Hepatocyte (in vitro differentiated cells): ENCODE measurements at regions not wholly inside any gene's neighbourhood (a gene's known extent, or its start where the extent isn't known, plus 50 kb on each side); places are given as distances from the start of the nearest gene placed in this dataset.
A peak's percentile ranks its signal among the peaks of the same experiment; 100 is the strongest.

Experiments
- DNase-seq: peaks from one replicate; pipeline ENCODE4 v3.0.0-alpha.2; 2016; ENCODE audit warnings: low spot score
- H2AFZ ChIP-seq: fragments of 200-600 bp; sonication (generic); 2 replicates; pipeline ENCODE4 v1.6.0; 2016; ENCODE audit warnings: antibody characterized with exemption, mild to moderate bottlenecking
- H3K27ac ChIP-seq: fragments of 200-600 bp; sonication (generic); 2 replicates; pipeline ENCODE4 v1.5.1; 2016; ENCODE audit warnings: mild to moderate bottlenecking
- H3K27me3 ChIP-seq: fragments of 200-600 bp; sonication (generic); 2 replicates; pipeline ENCODE4 v1.6.1; 2016
- H3K36me3 ChIP-seq: fragments of 200-600 bp; sonication (generic); replicated peaks from 2 replicates; pipeline ENCODE4 v1.5.1; 2016; ENCODE audit warnings: low read depth; ENCODE audit not compliant: insufficient read depth
- H3K4me1 ChIP-seq: fragments of 200-600 bp; sonication (generic); 2 replicates; pipeline ENCODE4 v1.5.1; 2016; ENCODE audit warnings: mild to moderate bottlenecking, moderate library complexity; ENCODE audit not compliant: insufficient read depth
- H3K4me2 ChIP-seq: fragments of 200-600 bp; sonication (generic); 2 replicates; pipeline ENCODE4 v1.6.0; 2016
- H3K4me3 ChIP-seq: fragments of 200-600 bp; sonication (generic); 2 replicates; pipeline ENCODE4 v1.5.1; 2016; ENCODE audit warnings: mild to moderate bottlenecking
- H3K79me2 ChIP-seq: fragments of 200-600 bp; sonication (generic); 2 replicates; pipeline ENCODE4 v1.6.0; 2017; ENCODE audit warnings: mild to moderate bottlenecking
- H3K9me2 ChIP-seq: fragments of 200-600 bp; sonication (generic); replicated peaks from 2 replicates; pipeline ENCODE4 v1.6.0; 2017; ENCODE audit warnings: mild to moderate bottlenecking; ENCODE audit not compliant: insufficient read depth
- H3K9me3 ChIP-seq: fragments of 200-600 bp; sonication (generic); 2 replicates; pipeline ENCODE4 v1.5.1; 2016; ENCODE audit warnings: low read depth, mild to moderate bottlenecking
- H4K20me1 ChIP-seq: fragments of 200-600 bp; sonication (generic); 2 replicates; pipeline ENCODE4 v1.6.0; 2016; ENCODE audit warnings: mild to moderate bottlenecking; ENCODE audit not compliant: insufficient read depth, poor library complexity, severe bottlenecking
- EZH2 ChIP-seq: fragments of 200-600 bp; sonication (generic); IDR thresholded peaks from 2 replicates; pipeline ENCODE4 v1.6.1; 2016; ENCODE audit warnings: antibody characterized with exemption, mild to moderate bottlenecking, borderline replicate concordance
- EZH2phosphoT487 ChIP-seq: fragments of 200-600 bp; sonication (generic); IDR thresholded peaks from one replicate; pipeline ENCODE4 v1.6.1; 2018; ENCODE audit warnings: antibody characterized with exemption, mild to moderate bottlenecking, low read depth, moderate library complexity; ENCODE audit not compliant: unreplicated experiment, severe bottlenecking
- WGBS: methylation state at CpG from one replicate; pipeline ENCODE4 v1.1.6; 2016; ENCODE audit warnings: low lambda C conversion rate; ENCODE audit errors: missing lambda C conversion rate; 5-methylcytosine and 5-hydroxymethylcytosine counted together
- TF ChIP-seq, protein P1 (sequence below): fragments of 200-600 bp; sonication (generic); IDR thresholded peaks from 2 replicates; pipeline ENCODE4 v1.5.1; 2016; ENCODE audit warnings: antibody characterized with exemption, mild to moderate bottlenecking; ENCODE audit not compliant: poor library complexity

DNA sequence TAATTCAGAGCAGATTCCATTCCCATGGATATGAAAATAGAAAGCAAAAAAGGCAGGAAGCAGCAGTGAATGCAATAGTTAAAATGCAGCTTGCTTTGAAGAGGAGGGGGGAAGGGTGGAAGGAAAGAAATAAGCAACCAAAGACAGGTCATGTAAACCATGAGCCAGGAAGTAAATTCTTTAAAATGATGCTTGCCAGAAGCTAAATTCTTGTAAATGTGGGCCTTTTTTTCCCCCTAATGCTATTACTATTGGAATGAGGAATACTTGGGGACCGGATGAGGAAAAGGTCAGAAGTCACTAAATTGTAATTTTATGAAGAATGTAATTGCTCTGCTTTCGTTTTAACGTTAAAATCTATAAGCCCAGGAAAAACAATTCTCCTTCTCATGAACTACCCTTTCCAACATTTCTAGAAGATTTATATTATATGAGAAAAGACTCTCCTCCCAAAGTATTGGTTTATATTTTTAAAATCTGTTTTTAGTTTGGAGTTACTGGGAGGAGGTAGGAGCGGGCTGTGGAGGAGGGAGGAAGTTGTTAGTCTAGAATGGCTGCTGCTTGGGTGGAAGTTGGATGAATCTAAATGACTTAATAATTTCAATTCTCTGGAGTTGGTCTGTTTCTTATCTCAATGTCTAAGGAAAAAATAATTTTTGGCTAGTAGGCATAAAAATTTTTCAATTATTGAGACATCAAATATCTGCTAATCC, 77.6 kb upstream of the PCDH18 start:
- Histone ChIP-seq H3K36me3 (no peaks in the 10 kb centered on the region), H3K79me2 (no peaks in the 10 kb centered on the region), H3K27ac (peak overlapping the region; percentile 72), H3K9me2 (no peaks in the 10 kb centered on the region), H3K9me3 (no peaks in the 10 kb centered on the region), H3K27me3 (no peaks in the 10 kb centered on the region), H3K4me1 (no peaks in the 10 kb centered on the region), H3K4me2 (peak overlapping the region; percentile 50), H2AFZ (no peak overlapping the region), H3K4me3 (no peak overlapping the region), H4K20me1 (no peaks in the 10 kb centered on the region)
- TF ChIP-seq EZH2 (no peak), EZH2phosphoT487 (no peak)
- TF ChIP-seq, protein P1, sequence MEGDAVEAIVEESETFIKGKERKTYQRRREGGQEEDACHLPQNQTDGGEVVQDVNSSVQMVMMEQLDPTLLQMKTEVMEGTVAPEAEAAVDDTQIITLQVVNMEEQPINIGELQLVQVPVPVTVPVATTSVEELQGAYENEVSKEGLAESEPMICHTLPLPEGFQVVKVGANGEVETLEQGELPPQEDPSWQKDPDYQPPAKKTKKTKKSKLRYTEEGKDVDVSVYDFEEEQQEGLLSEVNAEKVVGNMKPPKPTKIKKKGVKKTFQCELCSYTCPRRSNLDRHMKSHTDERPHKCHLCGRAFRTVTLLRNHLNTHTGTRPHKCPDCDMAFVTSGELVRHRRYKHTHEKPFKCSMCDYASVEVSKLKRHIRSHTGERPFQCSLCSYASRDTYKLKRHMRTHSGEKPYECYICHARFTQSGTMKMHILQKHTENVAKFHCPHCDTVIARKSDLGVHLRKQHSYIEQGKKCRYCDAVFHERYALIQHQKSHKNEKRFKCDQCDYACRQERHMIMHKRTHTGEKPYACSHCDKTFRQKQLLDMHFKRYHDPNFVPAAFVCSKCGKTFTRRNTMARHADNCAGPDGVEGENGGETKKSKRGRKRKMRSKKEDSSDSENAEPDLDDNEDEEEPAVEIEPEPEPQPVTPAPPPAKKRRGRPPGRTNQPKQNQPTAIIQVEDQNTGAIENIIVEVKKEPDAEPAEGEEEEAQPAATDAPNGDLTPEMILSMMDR, result no peak
- DNase-seq, result peak; percentile 46
- 43% methylated on average over 4 of the region's 4 CpGs for WGBS

DNA sequence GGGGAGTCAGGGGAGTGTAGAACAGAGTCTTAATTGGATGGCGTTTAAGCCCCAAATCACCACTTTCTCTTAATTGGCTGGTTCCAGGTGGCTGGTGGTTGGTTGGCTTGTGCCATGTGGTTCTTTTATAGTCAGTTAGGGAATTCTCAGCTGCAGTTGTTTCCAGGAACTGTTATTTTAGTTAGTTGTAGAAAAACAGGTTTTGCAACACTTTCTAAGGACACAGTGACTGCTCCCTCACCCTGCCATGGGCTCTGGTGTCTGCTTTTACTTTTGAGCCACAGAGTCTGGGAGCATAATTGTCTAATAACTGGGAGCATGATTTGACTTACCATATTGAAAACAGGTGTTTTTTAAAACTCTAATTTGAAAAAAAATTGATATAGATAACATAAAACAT, 75.8 kb upstream of the PCDH18 start:
- Histone ChIP-seq H2AFZ (no peak overlapping the region), H3K27ac (no peak overlapping the region), H3K9me2 (no peaks in the 10 kb centered on the region), H3K27me3 (no peaks in the 10 kb centered on the region), H4K20me1 (no peaks in the 10 kb centered on the region), H3K9me3 (no peaks in the 10 kb centered on the region), H3K4me3 (no peak overlapping the region), H3K79me2 (no peaks in the 10 kb centered on the region), H3K36me3 (no peaks in the 10 kb centered on the region), H3K4me2 (no peak overlapping the region), H3K4me1 (no peaks in the 10 kb centered on the region)
- no peak for TF ChIP-seq EZH2phosphoT487
- TF ChIP-seq, protein P1, result no peak
- no peak for TF ChIP-seq EZH2
- 92% methylated on average over 1 of the region's 1 CpG for WGBS
- DNase-seq, result peak; percentile 8

DNA sequence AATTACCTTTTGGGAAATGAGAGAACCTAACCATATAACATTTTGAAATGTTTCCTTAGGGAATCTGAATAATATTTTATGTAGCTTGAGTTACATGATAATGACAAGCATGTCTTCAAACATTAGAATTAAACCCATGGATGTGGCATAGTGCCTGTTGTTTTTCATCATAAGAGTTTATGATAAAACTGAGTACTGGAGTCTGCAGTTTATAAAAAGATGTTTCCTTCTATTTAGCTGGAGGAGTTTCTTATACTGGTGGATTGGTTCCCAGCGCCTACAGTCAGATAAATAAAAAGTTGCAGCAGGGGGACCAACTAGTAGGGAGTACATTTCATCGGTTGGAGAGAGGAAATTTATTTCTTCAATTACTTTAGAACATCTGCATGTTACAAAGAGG, 70.1 kb upstream of the PCDH18 start:
- Histone ChIP-seq H3K9me2 (no peaks in the 10 kb centered on the region), H3K4me3 (no peak overlapping the region), H3K36me3 (no peaks in the 10 kb centered on the region), H4K20me1 (no peaks in the 10 kb centered on the region), H3K4me1 (peaks cover 5% of the 10 kb centered on the region), H3K4me2 (no peak overlapping the region), H3K27ac (peak overlapping the region; percentile 5), H3K27me3 (no peaks in the 10 kb centered on the region), H2AFZ (no peak overlapping the region), H3K9me3 (no peaks in the 10 kb centered on the region), H3K79me2 (no peaks in the 10 kb centered on the region)
- no peak for DNase-seq
- 49% methylated on average over 2 of the region's 2 CpGs for WGBS
- no peak for TF ChIP-seq EZH2phosphoT487
- TF ChIP-seq EZH2, result no peak
- TF ChIP-seq, protein P1, result no peak
